GM21825 (cell line): ENCODE measurements at regions not wholly inside any gene's neighbourhood (a gene's known extent, or its start where the extent isn't known, plus 50 kb on each side); places are given as distances from the start of the nearest gene placed in this dataset.
"Not testable (repeated sequence)": the region's sequence is repeated elsewhere in the genome, so short reads cannot be mapped to it uniquely, and the experiment has no call there.

Experiments
- ATAC-seq: cut with Tn5 transposase; IDR thresholded peaks from one replicate; pipeline ENCODE4 v1.9.1; 2021; ENCODE audit warnings: mild to moderate bottlenecking, moderate library complexity; ENCODE audit not compliant: unreplicated experiment

DNA sequence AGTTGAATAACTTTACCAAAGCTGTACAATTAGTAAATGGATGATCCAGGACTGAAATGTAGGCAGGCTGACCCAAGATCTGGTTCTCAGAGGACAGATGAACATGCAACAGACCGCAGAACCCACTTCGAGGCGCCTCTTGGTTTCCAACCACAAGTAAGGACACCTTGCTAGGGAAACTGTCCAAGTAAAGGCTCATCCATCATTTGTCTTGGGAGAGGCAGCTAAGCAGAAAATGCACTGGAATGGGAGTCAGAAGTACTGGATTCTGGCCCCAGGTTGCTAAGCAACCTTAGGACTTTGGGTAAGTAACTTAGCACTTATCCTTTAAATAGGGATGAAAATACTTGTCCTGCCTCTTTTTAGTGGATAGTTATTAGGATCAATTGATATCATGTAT, 366.3 kb upstream of the LRRC3B start:
- no peak for ATAC-seq

DNA sequence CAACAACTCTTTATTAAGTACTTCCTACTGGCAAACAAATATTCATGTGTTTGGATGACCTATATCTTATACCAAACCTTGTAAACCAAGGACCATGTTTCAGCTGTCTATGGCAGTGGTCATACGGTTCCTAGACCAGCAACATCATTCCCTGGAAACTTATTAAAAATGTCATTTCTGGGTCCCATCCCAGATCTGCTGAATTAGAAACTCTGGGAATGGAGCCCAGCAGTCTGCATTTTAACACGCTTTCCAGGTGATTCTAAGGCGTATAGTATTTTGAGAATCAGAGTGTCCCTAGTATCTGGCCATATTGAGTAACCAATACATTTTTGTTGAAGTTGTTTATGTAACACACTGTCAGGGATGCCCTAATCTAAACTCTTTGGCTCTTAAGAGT, 363.4 kb upstream of the LRRC3B start:
- ATAC-seq: no peak

DNA sequence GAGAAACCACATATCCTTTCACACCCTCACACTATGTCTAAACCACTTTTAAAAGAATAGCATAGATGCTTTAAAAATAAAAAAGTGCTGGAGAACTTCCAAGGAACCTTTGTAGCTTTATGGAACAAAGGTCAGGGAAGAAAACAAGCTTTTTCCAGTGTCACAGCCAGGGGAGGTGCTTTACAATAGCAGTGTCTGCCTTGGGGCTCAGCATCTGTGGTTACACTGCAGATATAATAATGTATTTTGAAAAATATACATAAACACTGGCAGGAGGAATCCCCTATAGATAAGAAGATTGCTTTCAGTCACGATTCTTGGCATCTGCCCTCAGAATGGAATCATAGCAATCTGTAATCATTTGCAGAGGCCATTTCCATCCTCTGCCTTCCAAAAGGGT, 362.4 kb upstream of the LRRC3B start:
- ATAC-seq: no peak

DNA sequence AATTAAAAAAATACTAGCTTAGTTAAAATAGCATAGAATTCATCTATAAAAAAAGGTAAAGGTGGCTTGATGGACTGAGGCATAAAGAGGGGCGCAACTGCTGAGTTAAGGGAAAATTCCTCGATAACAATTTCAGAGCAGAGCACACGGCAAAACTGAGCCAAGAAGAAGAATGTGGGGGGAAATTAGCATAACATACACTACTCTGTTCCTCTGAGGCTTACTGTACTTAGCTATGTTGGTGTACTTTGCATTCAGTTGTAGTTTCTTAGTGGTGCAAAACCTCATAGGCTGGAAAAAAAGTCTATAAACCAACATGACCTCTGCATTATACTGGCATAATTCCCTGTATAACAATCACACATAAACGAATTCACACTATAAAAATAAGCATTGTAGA, 357.9 kb upstream of the LRRC3B start:
- ATAC-seq: no peak

DNA sequence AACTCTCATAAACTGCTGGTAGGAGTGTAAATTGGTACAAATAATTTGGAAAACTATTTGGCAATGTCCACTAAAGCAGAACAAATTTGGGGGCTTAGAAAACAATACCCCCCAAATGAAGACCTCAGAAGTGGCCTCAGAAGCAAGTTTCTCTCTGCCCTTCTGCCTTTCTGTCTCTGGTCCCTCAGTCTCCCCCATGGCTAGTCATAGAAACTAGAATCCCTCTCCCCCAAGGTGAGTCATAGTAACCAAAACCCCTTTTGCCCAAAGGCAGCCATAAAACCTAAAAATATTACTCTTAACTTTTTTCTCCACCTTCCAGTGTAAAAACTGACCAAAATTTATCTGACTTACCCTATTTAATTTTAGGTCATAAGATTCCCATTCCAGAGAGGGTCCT, 350.7 kb upstream of the LRRC3B start:
- no peak for ATAC-seq

DNA sequence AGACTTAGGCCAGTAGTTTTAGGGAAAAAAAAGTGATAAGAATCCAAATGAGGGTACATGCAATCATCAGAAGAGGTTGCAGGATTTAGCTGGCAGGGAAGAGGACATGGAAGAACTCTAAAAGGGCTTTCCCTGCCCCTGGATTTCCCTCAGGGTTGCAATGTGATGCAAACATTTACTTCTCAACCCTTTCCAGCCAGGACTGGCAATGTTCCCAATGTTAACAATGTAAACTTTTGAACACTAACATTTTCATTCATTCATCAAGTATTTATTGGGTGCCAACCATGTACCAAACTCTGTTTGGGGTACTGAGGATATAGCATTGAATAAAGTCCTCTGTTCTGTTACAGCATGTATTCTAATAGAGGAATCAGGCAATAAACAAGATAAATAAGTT, 349.4 kb upstream of the LRRC3B start:
- ATAC-seq: no peak

DNA sequence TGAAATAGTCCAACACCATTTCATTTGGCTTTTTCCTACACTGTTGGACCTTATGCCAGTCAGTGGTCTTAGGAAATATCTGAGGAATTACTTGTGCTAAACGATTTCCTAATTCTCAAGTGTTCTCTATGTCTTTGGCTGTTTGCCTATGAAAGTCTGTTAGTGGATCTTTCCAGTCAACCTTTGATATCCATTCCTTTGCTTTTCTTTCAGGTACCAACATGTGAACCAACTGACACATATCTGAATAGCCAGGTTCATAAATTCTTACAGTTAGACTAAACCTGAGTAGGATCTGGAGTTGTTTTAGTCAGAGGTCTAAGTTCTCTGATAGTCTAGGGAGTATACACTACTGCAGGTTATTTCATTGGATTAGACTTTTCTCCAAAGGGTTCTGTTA, 343.5 kb upstream of the LRRC3B start:
- ATAC-seq: no peak

DNA sequence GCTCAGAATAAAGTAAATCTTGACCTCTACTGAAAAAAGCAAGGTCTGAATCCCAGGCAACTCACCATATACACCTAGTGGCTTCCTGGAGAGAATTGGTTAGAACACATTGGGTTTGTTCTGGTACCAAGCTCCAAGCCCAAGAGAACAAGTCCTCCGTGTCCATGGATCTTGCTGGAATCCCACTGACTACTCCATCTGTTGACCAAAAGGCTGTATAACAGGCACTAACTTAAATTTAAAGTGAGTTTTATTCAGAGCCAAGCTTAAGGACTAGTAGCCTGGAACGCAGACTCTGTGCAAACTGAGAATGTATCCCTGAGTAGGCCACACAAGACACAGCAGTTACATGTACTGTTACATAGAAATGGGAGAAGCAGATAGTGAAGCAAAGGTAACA, 342.1 kb upstream of the LRRC3B start:
- ATAC-seq: no peak

DNA sequence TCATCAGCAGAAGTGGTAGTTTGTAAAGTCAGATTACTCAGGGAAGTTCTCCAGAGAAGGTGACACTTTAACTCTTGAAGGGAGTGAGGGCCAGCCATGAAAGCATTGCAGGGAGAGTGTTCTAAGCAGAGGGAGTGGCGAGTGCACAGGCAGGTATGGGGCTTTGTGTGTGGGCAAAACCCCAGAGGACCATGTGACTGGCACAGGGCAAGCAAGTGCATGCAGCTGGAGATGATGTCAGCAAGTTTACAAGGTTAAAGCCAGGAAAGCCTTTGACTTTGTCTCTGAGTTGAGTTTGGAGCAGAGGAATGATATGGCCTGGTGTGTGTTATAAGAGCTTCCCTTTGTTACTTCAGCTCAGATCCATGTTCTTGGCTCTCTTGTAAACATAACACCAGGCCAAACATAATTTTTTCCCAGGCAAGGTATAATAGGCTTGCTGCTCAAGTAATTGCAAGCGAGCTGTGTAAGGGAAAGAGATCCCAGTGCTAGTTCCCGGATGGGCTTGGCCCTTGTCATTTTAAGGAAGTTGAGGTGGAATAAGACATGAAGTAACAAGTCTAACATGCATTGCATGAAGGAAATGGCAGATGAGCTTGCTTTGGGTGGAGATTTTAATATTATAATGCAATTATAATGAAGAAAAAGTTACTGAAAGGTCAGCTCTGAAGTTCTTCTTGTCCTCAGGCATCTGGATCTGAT, 341.1 kb upstream of the LRRC3B start:
- no peak for ATAC-seq

DNA sequence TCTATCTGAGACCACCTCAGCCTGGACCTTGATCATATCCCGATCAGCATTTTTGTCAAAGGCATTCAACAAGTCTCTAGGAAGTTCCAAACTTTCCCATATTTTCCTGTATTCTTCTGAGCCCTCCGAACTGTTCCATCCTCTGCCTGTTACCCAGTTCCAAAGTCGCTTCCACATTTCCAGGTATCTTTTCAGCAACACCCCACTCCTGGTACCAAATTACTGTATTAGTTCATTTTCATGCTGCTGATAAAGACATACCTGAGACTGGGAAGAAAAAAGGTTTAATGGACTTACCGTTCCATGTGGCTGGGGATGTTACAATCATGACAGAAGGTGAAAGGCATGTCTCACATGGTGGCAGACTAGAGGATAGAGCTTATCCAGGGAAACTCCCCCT, 338.1 kb upstream of the LRRC3B start:
- not testable (repeated sequence) for ATAC-seq

DNA sequence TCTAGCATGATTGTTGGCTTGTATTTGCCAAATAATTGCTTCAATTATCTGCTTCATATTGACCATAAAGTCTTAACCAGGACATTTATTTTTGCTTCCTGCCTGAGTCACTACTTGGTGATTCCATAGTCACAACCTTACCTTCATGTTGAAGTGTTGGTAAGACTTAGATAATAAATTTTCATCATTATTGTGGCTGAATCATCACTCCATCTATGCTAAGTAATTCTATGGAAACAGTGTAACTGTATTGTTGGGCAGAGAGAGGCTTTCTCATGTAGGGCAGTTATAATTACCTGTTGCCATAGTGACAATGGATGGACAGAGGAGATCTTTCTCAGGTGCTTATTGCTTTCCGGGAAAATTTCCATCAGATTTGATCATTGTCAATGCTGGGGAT, 330.7 kb upstream of the LRRC3B start:
- ATAC-seq: no peak

DNA sequence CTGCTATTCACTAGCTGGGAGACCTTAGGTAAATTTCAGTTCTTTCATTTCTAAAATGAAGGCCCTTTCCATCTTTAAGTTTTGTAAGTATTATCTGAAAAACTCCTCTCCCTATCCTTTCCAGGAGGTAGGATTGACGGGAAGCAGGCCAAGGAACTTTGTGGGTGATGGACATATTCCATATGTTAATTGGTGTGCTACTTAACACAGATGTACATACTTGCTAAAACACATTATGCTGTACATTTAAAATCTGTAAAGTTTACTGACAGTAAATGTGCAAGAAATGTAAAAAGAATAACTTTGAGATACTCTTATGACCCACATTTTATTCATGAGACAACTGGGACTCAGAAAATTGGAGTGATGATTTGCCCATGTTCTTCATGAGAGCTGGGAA, 329.8 kb upstream of the LRRC3B start:
- ATAC-seq: no peak

DNA sequence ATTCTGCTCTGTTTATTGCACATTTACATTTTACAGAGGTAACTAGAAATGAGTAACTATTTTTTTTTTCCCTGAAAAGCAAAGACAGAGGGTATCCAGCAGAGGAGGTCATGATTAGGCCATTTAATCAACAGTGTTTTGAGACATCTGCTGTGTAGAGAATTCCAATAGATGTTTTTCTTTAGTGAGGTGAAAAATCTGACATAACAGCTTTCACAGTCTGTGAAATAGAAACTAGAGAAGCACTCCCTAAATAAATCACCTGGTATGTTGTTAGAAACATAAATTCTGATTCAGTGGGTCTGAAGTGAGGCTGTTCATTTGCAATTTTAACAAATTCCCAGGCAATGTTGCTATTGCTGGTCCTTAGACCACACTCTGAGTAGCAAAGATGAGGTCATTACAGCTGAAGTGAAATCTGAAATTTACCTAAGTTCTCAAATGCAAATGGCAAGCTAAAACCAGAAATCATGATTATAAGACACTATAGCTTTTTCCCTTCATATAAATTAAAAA, 329.2 kb upstream of the LRRC3B start:
- ATAC-seq: no peak

DNA sequence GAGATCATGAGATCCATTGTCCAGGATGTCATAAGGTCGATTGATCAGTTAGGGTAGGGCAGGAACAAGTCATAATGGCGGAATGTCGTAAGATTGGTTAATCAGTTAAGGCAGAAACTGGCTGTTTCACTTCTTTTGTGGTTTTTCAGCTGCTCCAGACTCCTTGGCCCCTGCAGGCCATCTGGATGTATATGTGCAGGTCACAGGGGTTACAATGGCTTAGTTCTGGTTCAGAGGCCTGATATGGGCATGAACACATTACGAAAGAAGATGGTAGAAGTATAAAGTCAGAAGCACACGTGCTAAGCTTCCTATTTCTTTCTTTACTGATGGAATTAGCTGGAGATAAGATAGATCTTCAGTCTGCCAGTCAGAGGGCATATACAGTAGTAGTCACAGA, 315.4 kb upstream of the LRRC3B start:
- ATAC-seq: no peak

DNA sequence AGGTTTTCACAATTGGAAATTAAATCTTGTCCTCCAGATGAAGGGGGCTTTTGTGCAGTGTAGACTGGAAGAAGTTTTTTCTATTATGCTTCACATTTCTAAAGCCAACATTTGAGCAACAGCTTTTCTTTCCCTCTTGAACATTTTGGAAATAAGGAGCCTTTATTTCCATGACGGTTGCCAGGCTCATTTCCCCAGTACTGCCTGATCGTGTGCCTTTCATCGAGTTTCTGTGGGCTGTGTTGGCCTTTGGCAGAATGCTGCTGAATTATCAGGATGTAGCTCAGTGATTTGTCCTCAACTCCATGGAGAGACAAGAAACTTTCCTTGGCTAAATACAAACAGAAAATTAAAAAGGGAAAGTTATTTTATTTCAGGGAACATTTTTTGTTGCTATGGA, 314.8 kb upstream of the LRRC3B start:
- no peak for ATAC-seq

DNA sequence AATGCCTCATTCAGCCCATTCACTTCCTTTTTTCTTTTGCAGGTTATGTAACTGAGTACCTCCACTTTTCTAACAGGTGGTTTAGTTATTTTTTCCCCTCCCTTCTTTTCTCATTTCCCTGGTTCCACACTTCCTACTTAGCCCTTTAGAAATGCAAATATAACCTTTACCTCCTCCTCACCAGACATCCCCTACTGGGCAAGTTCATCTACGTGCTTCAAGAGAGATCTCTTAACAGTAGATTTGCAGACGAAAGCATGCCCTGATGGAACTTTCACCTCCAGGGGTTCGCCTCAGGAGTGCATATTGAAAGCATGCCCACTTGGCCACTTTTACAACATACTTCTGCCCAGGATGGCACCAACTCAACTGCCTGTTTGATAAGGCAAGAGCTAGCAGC, 314.1 kb upstream of the LRRC3B start:
- no peak for ATAC-seq

DNA sequence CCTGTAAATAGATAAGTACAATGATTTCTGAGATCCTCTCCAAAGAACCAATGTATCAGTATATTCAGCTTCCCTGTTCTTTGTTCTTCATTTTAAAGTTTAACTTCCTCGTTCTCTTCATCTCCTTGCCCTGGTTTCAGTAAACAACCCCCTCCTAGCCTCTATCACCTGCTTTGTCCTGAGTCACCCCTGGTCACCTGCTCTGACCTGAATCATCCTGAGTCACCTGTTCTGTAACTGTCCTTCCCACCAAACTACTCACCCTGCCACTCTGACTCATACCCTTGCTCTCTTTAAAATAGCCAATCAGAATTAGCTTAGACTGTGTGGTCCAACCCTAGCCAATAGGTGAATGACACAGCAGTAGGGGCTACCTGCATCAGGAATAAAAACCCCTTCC, 313.0 kb upstream of the LRRC3B start:
- not testable (repeated sequence) for ATAC-seq

DNA sequence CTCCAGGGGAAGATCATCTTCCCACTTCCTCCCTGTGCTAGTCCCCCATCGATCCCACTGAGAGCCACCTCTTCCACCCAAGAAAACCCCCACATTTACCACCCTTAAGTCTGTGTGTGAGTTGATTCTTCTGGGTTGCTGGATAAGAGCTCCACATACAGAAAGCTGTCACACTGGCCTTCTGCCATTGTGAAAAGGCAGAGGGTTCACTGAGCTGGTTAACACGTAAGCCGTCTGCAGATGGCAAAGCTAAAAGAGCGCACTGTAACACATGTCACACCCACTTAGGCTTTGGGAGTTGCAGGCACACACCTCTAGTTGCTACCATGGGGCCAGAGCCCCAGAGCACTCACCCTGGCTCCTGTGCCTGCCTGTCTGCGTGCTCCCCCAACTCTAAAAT, 309.8 kb upstream of the LRRC3B start:
- no peak for ATAC-seq

DNA sequence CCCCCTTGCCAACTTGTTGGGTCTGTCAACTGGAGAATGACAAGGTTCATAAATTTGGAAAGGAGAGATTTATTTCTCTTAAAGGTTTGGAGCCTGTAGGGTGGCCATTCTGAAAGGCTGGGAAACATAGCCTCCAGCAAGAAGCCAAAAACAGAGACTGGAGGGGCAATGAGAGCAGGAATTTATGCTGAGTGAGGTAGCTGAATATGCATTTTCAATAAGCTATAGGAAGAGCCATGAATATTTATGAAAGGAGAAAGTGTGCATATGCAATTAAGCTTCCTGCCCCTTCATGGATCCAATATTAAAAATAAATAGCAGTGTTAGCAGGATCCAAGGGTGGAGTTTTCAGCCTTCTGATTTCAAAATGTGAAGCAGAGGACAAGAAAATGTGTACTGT, 306.1 kb upstream of the LRRC3B start:
- no peak for ATAC-seq

DNA sequence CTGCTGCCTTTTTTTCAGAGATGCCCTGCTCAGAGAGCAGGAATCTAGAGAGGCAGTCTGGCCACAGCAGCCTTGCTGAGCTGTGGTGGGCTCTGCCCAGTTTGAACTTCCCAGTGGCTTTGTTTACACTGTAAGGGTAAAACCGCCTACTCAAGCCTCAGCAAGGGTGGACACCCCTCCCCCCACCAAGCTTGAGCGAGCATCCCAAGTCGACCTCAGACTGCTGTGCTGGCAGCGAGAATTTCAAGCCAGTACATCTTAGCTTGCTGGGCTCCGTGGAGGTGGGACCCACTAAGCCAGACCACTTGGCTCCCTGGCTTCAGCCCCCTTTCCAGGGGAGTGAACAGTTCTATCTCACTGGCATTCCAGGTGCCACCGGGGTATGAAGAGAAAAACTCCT, 298.8 kb upstream of the LRRC3B start:
- ATAC-seq: not testable (repeated sequence)

DNA sequence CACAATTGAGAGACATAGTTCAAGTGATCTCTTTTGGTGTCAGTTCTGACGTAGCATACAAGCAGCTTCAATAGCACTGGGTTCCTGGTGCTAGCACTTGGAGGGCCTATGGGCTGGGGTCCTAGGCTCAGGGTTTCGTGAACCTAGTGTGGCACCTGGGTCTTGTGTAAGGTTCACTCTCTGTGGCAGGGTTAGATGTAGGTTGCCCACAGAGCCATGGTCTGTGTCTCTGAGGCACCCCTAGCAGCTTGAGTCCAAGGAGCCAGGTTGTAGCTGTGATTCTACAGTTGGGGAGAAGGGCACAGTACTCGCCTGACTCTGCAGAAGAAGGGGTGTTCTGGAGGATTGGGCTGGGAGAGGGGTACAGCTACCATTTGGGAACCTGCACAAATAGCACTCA, 282.6 kb upstream of the LRRC3B start:
- ATAC-seq: no peak

DNA sequence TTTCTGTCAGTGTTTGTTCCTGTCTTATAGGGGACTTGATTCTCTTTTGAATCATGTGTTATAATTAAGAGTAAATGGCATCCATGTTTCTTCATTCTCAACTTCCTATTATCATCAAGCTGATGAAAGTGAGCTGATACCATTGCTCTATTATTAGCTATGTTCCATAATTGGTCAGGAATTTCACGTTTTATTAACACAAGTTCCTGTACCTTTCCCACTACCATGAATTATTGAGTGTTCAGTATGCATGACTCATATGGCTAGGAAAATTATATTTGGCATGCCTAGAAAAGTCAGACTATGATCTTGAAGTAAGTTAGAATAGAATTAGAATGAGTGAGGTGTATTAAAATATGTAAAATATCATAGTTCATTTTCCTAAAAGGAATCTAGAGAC, 278.9 kb upstream of the LRRC3B start:
- no peak for ATAC-seq

DNA sequence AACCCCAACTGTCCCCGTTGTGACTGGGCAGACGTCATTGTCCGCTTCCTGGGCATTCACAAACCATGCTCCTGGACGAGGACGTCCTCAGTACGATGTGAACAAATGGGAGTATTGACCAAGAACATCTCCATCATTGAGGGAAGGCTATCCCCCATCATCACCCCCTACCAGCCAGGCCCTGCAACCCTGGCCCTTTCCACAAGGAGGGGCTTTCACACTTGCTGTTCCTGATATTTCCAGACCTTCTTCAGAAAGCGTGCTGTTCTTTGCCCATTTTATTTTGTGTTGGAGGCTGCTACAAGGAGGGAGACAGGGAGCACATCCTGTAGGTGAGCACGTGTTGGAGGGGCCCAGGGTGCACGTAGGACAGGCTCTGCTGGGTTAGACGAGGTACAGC, 277.0 kb upstream of the LRRC3B start:
- no peak for ATAC-seq
